HG03439 (cell line): ENCODE measurements at regions not wholly inside any gene's neighbourhood (a gene's known extent, or its start where the extent isn't known, plus 50 kb on each side); places are given as distances from the start of the nearest gene placed in this dataset.
"Not testable (repeated sequence)": the region's sequence is repeated elsewhere in the genome, so short reads cannot be mapped to it uniquely, and the experiment has no call there.

ENCODE experiments used
- ATAC-seq: cut with Tn5 transposase; IDR thresholded peaks from one replicate; pipeline ENCODE4 v1.9.1; 2021; ENCODE audit warnings: mild to moderate bottlenecking, moderate library complexity; ENCODE audit not compliant: unreplicated experiment

DNA sequence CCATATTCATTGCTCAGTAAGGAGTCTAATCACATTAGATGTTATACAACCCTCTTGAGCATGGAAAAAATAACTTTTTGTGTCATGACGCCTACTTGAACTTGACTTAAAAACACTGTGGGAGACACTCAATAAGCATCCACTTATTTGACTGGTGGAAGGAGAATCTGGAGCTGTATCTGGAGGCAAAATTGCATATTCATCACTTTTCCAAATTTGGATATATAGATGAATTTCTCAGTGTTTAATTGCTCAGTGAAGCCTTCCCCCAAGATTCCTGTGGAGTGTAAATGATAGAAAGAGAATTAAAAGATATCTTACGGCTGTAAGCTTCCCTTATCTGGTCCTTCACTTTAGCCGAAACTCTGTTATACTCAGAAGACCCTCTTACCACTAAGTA, 610.7 kb upstream of the ADGRL2 start:
- no peak for ATAC-seq

DNA sequence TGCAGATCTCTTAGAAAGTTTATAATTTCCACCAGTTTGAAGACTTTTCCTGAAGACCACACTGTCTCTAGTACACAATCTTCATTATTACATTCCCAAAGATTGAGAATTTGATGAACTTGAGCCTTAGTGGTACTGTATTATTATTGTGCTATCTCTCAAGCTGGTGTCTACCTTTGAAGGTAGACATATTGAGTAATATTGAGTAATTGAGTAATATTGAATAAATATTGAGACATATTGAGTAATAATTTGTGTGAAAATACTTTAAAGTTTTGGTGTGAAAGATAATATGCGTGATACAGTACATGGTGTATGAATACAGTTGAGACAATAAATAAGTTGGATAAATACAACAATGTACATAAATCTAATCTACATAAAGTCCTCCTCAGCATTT, 613.1 kb upstream of the ADGRL2 start:
- no peak for ATAC-seq

DNA sequence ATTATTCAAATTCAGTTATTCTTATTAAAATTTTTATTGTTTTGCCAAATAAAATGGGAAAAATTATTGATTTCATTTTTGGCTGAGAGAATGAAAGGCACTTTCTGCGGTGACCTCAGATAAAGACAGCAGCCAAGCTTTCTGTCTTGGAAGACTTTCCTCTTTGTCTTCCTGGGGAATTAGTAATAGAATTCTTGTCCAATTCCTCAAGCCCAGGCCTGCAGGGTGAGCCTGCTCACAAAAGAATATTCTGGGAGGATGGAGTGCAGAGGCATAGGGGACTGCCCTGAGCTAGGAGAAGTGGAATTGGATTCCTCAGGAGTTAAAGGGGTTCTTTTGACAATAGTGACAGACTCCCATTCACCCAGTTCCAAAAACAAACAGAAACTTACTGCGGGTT, 614.5 kb upstream of the ADGRL2 start:
- no peak for ATAC-seq

DNA sequence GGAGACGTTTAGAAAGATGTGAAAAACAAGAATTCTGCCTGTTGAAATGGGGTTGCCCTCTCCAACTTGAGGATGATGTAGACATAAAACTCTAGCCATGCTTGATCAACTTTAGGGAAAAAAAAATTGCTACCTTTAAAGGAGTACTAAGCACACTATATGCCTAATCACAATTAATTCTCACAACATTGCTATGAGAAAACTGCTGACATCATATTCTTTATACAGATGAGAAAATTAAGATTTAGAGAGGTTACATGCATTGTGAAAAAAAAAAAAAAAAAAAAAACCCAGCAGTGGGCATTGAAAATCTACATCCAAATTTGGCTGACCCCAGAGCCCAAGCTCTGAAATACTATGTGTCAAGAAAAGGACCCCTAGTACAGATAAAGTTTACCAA, 617.2 kb upstream of the ADGRL2 start:
- ATAC-seq, result no peak

DNA sequence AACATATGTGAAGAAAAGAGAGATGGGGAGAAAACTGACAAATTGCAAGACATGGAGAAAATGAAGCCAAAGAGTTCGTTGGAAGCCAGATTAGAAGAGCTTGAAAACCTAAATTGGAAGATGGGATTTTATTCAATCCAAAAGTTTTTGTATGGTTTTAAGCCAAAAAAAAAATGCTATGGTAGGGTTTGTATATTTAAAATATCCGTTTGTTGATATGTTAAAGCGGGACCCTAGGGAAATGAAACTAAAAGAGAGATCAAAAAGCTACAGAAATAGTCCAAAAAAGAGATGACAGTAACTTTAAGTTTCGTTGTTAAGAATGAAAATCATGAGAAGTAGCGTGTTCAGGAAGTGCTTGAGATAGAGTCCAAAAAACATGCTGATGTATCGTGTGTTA, 617.7 kb upstream of the ADGRL2 start:
- no peak for ATAC-seq

DNA sequence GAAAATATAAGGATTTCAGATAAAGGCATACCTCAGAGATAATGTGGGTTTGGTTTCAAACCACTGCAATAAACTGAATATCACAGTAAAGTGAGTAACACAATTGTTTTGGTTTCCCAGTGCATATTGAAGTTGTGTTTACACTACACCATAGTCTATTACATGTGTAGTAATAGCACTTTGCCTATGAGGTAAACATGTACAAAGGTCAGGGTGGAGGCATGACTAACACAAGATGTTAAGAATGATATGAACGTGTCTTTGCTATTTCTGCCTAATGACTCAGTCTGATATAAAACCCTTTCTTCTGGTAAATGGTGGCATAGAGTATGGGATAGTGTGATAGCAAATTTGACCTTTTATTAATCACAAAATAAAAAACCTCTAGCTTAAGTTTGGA, 621.5 kb upstream of the ADGRL2 start:
- ATAC-seq, result no peak

DNA sequence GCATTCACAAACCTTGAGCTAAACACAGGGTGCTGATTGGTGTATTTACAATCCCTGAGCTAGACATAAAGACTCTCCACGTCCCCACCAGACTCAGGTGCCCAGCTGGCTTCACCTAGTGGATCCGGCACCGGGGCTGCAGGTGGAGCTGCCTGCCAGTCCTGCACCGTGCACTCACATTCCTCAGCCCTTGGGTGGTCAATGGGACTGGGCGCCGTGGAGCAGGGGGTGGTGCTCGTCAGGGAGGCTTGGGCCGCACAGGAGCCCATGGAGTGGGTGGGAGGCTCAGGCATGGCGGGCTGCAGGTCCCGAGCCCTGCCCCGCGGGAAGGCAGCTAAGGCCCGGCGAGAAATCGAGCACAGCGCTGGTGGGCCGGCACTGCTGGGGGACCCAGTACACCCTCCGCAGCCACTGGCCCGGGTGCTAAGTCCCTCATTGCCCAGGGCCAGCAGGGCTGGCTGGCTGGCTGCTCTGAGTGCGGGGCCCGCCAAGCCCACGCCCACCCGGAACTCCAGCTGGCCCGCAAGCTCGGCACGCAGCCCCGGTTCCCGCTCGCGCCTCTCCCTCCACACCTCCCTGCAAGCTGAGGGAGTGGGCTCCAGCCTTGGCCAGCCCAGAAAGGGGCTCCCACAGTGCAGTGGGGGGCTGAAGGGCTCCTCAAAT, 622.2 kb upstream of the ADGRL2 start:
- ATAC-seq, result not testable (repeated sequence)

DNA sequence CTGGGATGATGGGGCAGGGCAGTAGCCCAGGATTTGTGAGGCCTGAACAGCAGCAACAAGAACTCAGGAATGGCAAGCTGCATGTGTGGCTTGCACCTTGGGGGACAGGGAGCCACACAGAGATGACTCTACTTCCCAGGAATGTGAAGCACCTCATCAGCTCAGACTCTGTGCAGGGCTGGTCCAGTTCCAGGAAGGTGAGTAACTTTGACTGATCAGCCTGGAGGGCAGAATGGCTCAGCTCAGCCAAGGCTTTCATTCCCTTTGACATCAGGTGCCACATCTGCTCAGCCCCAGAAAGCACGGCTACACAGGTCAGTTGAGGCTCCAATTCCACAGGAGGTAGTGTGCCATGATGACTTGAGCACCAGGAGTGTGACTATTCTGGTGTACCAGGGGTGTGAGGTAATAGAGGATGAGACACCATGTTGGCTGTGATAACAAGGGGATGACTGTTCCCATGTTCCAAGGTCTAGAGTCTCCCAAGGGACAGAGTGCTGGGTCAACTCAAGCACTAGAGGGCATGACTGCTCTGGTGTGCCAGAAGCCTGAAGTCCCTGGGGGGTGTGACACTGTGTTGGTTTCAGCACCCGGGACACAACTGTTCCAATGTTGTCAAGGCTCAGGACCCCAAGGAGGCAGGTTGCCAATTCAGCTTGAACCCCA, 625.8 kb upstream of the ADGRL2 start:
- no peak for ATAC-seq

DNA sequence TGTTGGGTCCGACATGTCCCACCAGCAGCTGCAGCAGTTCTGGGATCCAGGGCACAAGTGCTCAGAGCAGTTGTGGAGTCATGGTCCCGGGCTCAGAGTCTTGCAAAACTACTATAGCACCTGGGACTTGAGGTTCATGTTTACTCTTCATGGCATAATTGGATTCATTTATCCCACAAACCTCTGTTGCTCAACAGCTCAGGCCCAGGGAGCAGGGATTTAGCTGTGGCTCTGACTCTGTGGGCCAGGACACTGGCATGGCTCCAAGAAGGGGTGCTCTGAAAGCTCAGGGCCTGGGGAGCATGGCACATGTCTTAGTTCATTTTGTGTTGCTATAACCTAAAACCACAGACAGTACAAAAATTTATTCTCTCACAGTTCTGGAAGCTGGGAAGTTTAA, 626.7 kb upstream of the ADGRL2 start:
- ATAC-seq, result no peak

DNA sequence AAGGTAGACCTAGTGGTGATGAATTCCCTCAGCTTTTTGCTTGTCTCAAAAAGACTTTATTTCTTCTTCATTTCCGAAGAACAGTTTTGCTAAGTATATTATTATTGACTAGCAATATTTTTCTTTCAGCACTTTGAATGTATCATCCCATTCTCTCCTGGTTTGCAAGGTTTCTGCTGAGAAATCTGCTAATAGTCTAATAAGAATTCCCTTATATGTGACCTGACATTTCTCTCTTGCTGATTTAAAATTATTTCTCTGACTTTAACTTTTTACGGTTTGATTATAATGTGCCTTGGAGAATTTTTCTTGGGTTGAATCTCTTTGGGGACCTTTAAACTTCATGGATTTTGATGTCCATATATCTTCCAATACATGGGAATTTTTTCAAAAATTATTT, 628.3 kb upstream of the ADGRL2 start:
- no peak for ATAC-seq

DNA sequence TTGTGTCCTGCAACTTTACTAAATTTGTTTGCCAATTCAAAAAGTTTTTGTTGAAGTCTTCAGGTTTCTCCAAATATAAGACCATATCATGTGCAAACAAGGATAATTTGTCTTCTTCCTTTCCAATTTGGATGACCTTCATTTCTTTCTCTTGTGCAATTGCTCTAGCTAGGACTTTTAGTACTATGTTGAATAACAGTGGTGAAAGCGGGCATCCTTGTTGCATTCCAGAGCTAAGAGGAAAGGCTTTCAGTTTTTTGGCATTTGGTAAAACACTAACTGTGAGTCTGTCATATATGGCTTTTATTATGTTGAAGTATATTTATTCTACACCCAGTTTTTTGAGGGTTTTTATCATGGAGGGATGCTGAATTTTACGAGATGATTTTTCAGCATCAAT, 630.0 kb upstream of the ADGRL2 start:
- ATAC-seq, result no peak

DNA sequence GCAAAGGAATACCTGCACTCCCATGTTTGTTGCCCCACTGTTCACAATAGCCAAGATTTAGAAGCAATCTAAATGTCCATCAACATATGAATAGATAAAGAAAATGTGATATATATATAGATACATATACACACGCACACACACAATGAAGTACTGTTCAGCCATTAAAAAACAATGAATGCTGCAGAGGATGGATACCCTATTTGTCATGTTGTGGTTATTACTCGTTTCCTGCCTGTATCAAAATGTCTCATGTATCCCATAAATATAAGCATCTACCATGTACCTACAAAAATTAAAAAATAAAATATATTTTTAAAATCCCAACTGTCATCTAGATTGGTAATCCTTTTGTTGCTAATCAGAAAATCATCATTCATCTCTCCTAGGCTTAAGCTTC, 634.8 kb upstream of the ADGRL2 start:
- no peak for ATAC-seq

DNA sequence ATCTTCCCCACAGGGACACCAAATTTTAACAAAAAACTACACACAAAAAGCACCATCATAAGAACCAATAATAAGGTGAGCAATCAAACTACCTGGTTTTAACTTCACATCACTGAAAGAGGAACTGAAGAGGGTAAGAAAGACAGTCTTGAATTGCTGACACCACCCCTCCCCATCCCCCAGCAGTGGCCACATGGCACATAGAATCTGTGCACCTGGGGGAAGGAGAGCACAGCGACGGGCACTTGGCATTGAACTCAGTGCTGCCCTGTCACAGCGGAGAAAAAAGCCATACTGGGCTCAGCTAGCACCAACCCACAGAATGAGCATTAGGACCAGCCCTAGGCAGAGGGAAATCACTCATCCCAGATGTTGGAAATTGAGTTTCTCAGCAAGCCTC, 640.0 kb upstream of the ADGRL2 start:
- ATAC-seq, result no peak

DNA sequence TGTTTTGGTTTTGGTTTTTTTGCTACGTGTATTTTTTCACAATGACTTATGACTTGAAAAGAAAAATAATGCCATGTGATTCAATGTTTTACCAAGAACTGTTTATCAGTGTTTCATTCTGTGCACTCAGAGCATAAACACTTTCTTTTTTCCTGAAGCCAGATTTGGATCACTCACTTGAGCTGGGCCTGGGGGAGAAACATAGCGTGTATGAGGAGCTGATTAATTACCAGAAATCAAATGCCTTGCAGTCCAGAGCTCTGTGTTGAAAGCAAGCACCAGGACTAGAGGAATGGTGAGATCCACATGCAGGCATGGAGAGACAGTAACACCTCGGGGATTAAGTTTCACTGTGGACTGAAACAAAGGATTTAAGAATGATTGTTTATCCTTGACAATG, 642.1 kb upstream of the ADGRL2 start:
- ATAC-seq, result no peak

DNA sequence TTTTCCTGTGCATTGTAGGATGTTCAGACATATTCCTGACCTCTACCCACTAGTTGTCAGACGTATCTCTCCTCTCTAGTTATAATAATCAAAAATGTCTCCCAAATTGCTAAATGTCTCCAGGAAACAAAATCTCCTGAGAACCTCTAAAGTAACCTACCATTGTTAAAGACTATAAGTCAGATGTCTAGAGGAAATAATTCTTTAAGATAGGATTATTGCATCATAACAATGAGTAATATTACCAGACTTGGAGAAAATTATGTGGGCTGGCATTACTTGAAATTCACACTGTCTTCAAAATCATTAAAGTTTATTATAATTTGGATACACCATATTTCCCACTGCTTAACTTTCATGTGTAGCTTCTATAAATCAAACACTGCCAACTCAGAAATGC, 643.0 kb upstream of the ADGRL2 start:
- ATAC-seq, result no peak

DNA sequence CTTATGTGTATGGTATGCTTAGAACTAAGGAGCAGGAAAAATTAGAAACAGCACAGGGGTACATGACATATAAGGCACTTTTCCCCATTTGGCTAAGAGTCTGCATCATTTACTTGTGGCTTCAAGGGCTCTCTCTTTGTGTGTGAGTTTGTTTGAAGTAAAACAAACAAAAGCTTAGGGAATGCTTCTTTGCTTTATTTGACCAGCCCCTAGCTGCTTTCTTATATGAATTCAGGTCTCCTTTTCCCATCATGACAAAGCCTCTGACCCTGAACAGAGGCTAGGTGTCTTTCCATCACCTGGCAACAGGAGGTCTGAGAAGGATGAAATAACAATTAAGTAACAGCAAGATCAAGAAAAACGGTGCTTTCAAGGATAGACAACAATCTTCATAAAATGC, 643.8 kb upstream of the ADGRL2 start:
- ATAC-seq, result no peak

DNA sequence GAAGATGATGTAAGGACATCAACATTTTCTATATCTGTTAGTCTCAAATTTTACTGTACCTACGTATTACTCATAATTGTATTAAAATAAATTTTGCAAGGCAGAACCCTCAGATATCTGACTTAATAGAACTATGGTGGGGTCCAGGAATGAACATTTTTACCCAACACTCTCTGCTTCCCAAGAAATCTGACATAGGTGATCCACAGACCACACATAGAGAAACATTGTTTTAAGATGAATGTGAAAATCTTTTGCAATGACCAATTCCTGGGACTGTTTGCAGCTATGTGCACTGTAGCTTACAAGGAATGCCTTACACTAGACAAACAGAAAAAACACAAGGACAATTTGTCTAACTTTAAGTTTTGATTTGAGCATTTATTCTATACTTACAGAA, 645.6 kb upstream of the ADGRL2 start:
- ATAC-seq, result no peak

DNA sequence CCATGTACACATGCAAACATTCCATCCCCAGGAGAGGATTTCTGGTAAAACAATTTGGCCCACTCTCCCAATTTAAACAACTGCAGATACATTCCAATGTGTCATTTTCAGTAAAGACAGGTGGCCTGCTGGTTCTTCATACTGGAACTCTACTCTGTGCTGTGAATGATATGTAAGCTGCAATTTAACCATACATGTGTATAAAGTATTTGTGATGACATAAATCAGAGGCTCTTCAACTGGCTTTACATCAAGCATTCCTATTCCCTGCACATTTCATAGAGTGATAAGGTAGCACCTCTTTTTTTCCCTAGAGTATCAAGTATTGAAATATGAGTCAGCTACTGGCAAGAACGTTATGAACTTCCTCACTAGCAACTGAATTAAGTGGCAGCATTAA, 649.5 kb upstream of the ADGRL2 start:
- ATAC-seq, result no peak

DNA sequence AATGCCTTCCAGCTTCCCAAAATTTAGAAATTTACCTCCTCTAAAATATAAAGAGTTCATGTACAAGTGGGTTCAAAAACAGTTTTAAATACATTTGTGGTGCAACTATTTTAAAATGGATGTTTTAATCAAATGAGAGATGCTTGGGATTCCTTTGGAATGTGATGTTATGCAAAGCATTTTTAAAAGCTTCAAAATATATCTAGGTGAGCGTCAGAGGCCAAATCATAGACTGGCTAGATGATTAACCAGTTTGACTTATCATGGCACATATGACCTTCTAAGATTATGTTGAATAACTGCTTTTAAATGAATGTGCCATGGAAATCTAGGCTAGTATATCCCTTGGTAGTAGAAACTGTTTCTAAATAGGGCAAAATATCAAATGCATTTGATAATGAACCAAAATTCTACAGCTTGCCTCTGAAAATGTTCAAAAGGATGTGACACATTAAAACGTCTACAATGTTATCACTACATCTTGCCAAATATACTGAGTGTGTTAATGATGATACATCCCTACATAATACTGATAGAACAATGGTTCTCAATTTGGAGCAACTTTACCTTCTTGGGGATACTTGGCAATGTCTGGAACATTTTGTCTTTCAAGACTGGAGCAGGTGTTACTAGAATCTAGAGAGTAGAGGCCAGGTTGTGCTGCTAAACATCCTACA, 650.9 kb upstream of the ADGRL2 start:
- ATAC-seq, result no peak

DNA sequence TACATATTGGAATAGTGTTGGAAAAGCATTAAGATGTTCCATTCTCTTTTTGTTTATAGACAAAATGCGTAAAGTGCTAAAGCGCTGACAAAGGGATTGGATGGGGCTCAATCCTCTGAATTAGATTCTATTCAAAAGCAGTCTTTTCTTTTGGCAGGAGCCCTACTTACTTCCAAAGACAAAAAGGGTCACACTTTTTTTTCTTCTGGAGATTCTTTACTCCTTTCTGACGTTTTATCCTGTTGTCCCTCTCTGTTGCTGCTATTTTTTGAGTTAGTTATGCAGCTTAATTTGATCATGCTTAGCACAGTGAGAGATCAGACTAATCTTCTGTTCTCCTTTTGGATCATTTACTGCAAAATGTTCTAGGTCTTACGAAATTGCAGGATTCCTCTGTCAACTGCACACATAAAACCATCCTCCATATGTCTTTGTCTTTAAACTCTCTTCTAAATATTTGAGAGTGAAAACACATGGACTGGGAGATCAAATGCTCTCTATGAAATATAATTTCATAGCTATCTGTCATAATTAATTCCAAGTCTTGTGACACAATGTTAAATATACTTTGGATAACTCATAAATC, 656.4 kb upstream of the ADGRL2 start:
- ATAC-seq, result no peak

DNA sequence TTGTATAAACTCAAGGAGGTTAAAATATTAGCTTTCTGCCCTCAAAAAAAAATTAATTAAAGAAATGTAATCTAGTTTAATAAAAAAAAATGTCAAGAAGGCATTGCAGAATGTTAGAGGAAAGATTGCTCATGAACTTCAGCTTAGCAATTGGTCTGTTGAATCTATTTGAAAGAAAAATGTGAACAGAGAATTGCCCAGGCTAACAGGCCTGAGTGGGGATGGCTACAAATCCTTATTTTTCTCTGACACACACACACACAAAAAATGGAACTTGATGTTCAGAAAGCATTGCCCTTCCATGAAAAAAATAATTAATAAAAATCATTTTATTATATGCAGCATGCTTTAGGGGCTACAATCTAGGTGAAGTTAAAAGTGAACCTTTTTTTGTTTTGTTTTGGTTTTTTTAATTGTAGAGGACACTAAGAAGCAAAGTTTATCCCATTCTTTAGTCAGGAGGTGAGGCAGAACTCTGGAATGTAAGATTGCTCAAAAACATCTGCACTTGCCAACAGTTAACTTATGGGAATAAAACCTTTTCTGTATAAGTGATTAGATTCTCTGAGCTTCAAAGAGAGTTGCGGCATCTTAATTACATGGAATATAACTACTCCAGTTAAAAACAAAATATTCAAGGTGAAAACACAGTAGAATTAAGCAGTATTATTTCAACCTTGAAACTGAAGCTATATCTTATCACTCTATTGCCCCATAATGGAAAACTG, 658.5 kb upstream of the ADGRL2 start:
- ATAC-seq, result no peak
